ENCODE measurements at regions not wholly inside any gene's neighbourhood (a gene's known extent, or its start where the extent isn't known, plus 50 kb on each side); places are given as distances from the start of the nearest gene placed in this dataset.

DNA sequence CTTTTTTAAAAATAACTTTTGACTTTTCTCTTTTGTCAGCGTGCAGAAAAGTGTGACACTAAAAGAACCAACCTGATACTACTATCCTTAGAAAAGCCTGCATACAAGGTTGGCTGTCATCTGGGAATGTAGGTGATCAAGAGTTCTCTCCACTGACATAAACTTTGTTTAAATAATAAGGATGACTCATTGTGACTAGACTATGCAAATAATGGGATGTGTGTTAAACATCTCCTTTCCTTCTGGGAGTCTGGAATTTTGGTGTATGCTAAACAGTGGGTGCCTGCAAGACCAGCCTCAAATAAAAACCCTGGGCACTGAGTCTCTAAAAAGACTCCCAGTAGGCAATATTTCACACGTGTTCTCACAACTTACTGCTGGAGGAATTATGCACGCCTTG, 373.4 kb downstream of the CNTNAP4 start:
- no peak overlapping the region for H3K4me3 Mint-ChIP-seq
- H3K27me3 Mint-ChIP-seq (ENCODE audit: low read depth) = peaks cover 12% of the 10 kb centered on the region
- no peak for DNase-seq (ENCODE audit: low spot score in 2 of 2, unreplicated experiment in 2 of 2)
- TF ChIP-seq, protein P1, sequence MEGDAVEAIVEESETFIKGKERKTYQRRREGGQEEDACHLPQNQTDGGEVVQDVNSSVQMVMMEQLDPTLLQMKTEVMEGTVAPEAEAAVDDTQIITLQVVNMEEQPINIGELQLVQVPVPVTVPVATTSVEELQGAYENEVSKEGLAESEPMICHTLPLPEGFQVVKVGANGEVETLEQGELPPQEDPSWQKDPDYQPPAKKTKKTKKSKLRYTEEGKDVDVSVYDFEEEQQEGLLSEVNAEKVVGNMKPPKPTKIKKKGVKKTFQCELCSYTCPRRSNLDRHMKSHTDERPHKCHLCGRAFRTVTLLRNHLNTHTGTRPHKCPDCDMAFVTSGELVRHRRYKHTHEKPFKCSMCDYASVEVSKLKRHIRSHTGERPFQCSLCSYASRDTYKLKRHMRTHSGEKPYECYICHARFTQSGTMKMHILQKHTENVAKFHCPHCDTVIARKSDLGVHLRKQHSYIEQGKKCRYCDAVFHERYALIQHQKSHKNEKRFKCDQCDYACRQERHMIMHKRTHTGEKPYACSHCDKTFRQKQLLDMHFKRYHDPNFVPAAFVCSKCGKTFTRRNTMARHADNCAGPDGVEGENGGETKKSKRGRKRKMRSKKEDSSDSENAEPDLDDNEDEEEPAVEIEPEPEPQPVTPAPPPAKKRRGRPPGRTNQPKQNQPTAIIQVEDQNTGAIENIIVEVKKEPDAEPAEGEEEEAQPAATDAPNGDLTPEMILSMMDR (IDR thresholded peaks at IDR 0.05; ENCODE audit: unreplicated experiment) = no peak
- no peak overlapping the region for H3K27ac Mint-ChIP-seq
- H3K9me3 Mint-ChIP-seq = peaks cover 3% of the 10 kb centered on the region
- H3K4me1 Mint-ChIP-seq = no peaks in the 10 kb centered on the region
- H3K36me3 Mint-ChIP-seq = no peaks in the 10 kb centered on the region

DNA sequence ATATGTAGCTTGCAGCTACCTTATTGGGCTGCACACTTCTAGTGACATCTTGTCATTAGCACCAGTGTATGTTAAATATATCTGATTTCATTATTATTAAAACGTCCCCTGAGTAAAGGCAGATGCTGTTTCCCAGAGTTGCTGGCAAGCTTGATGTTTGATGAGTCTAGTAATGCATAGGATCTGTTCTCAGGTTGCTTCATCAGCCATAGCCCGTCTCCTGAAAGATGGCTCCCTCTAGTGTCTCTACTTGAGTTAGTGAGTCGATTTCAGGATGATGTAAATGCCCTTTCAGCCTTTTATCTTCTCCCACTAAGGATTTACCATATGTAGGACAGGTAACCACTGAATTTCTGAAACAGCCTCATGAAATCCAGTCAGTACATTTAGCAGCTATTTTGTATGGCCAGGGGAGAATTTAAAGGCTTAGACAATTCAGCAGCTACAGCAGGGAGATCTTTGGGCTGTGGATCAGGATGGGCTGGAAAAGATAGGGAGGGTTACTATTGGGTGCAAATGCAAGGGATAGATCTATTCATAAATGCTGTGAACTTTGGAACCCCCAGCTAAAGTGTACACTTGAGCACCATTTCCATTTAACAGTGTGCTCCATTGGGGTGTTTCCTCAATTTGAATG, 376.3 kb downstream of the CNTNAP4 start:
- TF ChIP-seq, protein P1 (IDR thresholded peaks at IDR 0.05; ENCODE audit: unreplicated experiment) = no peak
- H3K36me3 Mint-ChIP-seq = no peaks in the 10 kb centered on the region
- peaks cover 12% of the 10 kb centered on the region for H3K27me3 Mint-ChIP-seq (ENCODE audit: low read depth)
- H3K27ac Mint-ChIP-seq = no peak overlapping the region
- no peaks in the 10 kb centered on the region for H3K4me1 Mint-ChIP-seq
- no peaks in the 10 kb centered on the region for H3K9me3 Mint-ChIP-seq
- DNase-seq (ENCODE audit: low spot score in 2 of 2, unreplicated experiment in 2 of 2) = no peak
- H3K4me3 Mint-ChIP-seq = no peak overlapping the region

DNA sequence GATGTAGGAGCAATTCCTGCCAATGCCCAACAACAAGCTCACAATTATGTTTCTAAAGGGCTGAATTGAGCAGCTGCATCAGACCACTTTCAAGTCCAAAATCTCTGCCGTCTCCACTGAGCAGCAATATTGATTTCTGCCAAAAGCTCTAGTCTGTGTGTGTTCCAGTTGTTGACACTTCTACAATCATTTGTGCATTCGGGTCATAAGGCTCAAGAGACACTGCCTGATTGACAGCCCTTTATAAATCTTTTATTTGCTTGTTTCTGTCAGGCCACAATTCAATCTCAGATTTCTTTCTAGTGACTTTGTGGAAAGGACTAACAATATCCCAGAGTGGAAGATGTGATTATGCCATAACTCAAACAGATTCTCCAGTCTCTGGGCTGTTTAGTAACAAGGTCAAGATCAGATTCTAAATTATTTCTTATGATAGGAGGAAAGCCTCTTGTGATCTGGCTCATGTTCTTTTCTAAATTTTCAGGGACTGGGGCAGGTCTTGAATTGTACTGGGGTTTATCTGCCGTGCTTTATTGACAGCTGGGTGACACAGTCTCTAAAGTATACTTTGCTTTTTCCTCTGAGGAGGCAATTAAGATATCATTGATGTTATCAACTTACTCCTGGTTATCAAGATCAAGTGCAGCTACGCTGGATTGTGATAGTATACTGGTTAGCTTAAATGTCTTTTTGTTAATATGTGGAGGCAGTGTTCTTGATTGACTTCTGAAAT, 377.1 kb downstream of the CNTNAP4 start:
- no peak overlapping the region for H3K27ac Mint-ChIP-seq
- TF ChIP-seq, protein P1 (IDR thresholded peaks at IDR 0.05; ENCODE audit: unreplicated experiment) = no peak
- DNase-seq (ENCODE audit: low spot score in 2 of 2, unreplicated experiment in 2 of 2) = no peak
- peaks cover 12% of the 10 kb centered on the region for H3K27me3 Mint-ChIP-seq (ENCODE audit: low read depth)
- no peak overlapping the region for H3K4me3 Mint-ChIP-seq
- no peaks in the 10 kb centered on the region for H3K4me1 Mint-ChIP-seq
- no peaks in the 10 kb centered on the region for H3K9me3 Mint-ChIP-seq
- H3K36me3 Mint-ChIP-seq = no peaks in the 10 kb centered on the region

DNA sequence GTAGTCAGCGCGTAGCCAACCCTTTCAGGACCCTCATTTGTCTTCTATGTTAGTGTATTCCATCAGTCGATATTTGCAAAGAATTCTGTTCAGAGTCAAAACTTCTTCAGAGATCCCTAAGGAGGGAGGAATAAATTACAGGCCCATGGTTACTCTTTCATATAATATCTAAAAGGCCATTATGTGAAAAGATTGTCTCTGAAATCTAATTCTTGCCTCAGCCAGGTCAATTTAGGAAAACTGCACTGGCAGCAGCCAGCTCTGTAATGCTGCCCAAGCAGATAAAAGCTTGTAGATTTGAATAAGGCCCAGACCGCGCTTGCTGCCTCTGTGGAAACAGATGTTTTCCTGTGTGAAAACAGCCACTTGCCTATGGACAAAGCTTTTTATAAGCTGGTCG, 379.8 kb downstream of the CNTNAP4 start:
- Mint-ChIP-seq H3K9me3 (no peaks in the 10 kb centered on the region), H3K4me1 (no peaks in the 10 kb centered on the region), H3K36me3 (no peaks in the 10 kb centered on the region), H3K27ac (no peak overlapping the region), H3K27me3 (ENCODE audit: low read depth) (peaks cover 16% of the 10 kb centered on the region), H3K4me3 (no peak overlapping the region)
- TF ChIP-seq, protein P1 (IDR thresholded peaks at IDR 0.05; ENCODE audit: unreplicated experiment) = no peak
- no peak for DNase-seq (ENCODE audit: low spot score in 2 of 2, unreplicated experiment in 2 of 2)

DNA sequence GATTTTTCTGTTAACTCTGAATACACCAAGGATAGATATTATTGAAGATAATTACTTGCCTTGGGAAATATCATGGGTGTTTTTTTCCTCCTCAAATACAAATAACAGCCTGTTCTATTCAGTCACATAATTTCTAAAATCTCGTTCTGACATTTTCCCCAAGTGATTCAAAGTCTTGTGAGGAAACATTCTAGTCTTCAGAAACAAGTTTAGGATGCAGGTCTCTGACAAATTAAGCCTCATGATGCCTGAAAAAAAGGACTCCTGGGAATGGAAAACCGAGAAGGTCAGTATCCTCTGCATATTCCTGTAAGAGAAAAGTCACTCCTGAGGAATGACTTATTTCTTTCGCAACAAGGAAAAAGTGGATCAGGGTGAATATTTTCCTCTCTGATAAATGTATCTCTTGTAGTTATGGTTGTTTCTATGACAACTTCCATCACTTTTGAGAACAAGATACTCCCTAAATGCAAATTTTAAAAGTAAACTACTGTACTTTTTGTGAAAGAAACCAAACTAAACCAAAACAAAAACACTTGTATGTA, 384.6 kb downstream of the CNTNAP4 start:
- H3K36me3 Mint-ChIP-seq = no peaks in the 10 kb centered on the region
- no peaks in the 10 kb centered on the region for H3K9me3 Mint-ChIP-seq
- H3K27ac Mint-ChIP-seq = no peak overlapping the region
- peaks cover 23% of the 10 kb centered on the region for H3K27me3 Mint-ChIP-seq (ENCODE audit: low read depth)
- no peak for DNase-seq (ENCODE audit: low spot score in 2 of 2, unreplicated experiment in 2 of 2)
- H3K4me1 Mint-ChIP-seq = no peaks in the 10 kb centered on the region
- TF ChIP-seq, protein P1 (IDR thresholded peaks at IDR 0.05; ENCODE audit: unreplicated experiment) = no peak
- H3K4me3 Mint-ChIP-seq = no peak overlapping the region

Measured in mesothelial cell of epicardium (in vitro differentiated cells).